GM19351 (cell line): ENCODE measurements at regions not wholly inside any gene's neighbourhood (a gene's known extent, or its start where the extent isn't known, plus 50 kb on each side); places are given as distances from the start of the nearest gene placed in this dataset.

ENCODE experiments used
- ATAC-seq: cut with Tn5 transposase; IDR thresholded peaks from one replicate; pipeline ENCODE4 v1.9.1; 2021; ENCODE audit warnings: mild to moderate bottlenecking, moderate library complexity; ENCODE audit not compliant: unreplicated experiment

DNA sequence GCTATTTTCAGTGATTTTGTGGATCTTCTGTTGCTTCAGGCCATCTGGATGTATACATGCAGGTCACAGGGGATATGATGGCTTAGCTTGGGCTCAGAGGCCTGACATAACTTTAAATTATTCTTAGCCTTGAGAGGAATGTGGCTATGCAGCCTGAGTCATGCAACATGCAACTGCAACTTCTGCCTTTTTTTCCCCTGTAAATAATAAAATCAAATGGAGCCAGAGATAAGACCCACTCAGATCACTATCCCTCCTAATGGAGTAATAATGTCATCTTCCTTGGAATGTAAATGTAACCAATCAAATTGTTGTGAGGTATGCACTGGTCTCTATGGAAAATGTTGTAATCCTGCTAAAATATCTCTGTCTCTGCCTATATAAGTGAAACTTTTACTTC is 54.9 kb downstream of the MAGEB17 start:
- ATAC-seq: no peak

DNA sequence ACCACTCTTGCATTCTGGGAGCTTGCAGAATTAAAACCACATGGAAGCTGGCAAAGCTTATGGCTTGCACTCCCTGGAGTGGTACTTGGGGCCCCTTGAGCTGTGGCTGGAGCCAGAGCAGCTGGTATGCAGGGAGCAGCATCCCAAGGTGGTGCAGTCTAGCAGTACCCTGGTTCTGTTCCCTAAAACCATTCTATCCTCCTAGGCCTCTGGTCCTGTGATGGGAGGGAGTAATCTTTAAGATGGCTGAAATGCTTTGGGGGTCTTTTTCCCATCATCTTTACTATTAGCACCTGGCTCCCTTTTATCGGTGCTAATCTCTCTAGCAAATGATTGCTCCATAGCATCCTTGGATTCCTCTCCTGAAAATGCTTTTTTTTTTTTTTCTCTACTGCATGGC is 56.1 kb downstream of the MAGEB17 start:
- ATAC-seq: no peak

DNA sequence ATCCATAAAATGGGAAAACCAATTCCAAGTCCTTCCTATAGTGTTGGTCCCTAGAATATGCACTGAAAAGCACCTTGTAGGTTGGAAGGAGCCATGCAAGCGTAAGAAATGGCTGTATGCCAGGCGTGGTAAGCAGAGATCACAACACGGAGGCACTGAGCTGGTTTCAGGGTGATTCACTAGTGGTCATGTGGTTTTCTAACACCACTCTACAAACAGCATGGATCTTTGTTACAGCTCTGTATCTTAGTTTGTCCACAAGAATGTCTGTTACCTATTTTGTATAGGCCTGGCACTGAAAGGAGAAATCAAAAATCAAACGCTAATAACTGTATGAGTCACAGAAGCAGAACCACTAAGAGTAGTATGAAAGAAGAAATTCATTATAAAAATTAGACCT is 71.9 kb downstream of the MAGEB17 start:
- peak; percentile 93 for ATAC-seq

DNA sequence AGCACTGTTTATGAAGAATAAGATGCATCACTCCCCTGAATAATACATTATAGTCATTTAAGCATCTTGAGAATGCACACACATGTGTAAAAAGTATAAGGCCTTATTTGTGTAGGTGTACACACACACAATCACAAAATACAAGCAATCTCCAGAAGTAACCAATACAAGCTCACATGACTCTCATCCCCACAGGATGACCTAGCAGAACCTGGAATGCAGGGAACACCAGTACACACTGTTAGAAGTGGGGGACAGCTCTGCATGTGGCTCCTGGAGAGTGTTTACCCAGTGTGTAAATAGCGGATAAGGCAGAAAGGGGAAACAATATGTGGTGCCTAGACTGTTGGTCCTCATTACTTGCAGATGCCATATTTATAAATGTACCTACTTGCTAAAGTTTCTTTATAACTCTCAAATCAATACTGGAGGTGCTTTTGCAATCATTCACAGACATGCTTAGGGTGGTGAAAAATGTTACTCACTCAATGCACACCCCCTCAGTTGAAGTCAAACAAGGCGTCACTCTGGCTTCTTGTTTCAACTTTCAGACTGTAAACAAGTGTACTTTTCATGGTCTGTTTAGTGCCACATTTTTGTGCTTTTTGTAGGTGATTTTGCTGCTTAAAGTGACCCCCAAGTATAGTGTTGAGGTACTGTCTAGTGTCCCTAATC is 73.1 kb downstream of the MAGEB17 start:
- ATAC-seq: no peak

DNA sequence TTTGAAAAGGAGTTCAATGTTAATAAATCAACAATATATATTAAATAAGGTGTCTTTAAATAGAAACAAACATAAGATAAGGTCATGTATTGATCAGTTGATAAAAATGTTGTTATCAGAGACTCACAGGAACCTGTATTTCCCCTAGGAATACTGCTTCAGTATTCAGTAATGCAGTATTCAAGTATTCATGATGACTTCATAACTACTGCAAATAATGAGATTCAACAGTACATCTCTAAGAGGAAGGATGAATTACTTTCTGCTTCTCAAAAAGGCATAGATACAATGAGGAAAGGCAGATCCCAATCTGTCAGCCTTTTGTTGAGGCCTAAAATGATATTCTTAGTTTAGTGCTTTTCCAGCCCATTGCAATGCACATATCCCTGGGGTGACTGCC is 73.7 kb downstream of the MAGEB17 start:
- ATAC-seq: no peak

DNA sequence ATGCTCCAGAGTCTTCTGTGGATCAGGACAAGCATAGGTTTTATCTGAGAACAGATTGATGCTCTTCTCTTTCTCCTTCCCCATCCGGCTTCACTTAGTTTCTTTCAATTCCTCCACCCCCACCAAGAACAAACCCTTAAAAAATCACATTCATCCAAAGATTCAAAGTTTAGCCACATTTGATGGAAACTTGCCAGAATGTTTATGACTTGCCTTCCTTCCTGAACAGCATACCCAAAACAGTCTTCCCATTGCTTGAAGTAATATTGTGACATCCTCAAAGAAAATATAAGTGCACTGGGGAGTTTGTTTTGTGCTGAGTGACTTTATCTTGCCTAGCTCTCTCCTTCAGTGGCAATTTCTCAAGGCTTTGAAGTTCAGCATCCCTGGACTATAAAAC is 83.0 kb downstream of the MAGEB17 start:
- no peak for ATAC-seq

DNA sequence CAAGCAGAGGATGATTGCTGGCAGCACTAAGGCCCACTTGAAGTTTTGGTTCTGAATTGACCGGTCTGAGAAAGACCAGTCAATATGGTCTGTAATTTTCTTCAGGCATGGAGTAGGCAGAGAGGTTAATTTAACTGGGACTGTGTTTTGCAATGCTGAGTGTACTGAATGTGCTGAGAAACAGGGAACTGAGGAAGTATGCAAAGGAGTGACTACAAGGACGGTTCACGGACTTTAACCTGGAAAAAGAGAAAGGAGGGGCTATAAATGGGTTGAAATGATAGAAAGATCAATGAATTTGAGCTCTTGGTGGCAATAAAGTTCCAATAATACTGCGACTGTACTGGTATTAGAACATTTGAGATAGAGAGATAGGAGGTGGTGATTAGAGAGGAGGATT is 84.5 kb downstream of the MAGEB17 start:
- no peak for ATAC-seq

DNA sequence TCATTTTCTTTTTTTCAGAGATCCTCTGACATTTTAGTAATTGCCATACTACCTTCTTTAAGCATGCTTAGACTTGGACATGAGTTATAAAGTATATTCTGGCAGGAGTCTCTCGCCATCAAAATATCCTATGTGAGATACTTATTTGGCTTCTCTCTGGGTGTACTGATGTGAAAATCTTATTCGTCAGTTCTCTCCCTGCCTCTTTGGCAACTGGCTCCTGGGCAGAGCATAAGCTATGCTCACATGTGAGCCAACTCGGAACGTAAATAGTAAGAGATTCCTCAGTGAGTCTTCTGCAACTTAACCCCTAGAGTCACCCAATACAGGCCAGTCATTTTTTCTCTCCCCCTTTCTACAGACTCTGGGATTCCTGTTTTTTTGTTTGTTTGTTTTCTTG is 91.6 kb downstream of the MAGEB17 start:
- no peak for ATAC-seq

DNA sequence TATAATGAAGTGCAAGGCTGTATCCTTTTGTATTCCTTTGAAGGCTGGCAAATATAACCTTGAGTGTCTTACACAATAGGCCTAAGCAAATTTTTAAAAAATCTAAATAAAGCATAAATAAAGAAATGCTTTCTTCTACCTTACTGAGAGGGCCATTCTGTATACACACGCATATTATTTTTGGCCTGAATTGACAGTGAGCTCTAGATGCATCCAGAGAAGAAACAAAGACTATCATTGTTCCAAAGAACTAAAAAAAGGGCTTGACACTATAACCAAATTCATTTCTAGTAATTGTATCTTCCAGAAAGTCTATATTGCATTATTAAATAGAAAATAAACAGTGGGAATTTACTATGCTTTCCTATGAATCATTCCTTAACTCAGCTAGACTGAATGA is 100.2 kb downstream of the MAGEB17 start:
- ATAC-seq: no peak

DNA sequence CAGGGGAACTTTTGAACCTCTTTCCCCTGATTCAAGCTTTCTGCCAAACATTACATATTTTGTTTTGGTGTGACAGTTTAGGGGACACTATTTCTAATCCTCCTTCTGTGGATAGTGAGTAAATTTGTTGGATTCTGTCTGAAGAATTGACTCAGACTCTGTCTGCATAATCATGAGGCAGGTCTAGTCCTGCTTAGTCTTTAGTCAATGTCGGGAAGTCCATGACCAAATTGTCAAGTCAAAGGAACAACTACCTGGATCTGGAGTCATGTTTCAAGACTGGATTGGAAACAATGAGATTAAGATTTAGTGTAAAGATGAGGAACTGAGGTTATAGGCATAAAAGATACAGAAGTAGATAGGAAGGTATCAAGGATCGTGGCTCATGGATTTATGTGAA is 100.9 kb downstream of the MAGEB17 start:
- ATAC-seq: no peak

DNA sequence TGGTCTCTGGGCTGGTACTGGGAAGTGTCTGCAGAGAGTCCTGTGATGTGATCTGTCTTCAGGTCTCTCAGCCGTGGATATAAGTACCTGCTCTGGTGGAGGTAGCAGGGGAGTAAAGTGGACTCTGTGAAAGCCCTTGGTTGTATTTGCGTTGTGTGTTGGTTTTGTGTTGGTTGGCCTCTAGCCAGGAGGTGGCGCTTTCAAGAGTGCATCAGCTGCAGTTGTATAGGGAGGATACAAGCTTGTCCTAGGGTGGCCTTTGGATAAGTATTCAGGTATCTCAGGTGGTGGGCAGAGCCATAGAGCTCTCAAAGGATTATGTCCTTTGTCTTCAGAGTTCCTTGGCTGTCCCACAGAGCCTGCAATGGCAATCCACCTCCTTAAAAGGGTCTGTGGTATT is 111.6 kb downstream of the MAGEB17 start:
- no peak for ATAC-seq

DNA sequence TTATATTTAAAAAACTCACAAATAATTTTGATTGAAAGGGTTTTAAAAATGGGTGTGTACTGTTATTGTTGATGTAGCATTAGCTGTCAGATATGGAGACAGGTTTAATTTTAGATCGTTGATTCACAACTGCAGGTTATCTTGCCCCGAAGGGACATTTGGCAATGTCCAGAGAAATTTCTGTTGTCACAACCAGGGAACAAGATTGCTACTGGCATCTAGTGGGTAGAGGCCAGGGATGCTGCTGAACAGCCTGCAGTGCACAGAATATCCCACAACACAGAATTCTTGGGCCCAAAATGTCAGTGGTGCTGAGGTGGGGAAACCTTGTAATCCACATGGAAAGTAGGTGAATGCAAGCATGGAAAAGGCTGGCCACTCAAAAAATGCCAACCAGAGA is 114.9 kb downstream of the MAGEB17 start:
- no peak for ATAC-seq

DNA sequence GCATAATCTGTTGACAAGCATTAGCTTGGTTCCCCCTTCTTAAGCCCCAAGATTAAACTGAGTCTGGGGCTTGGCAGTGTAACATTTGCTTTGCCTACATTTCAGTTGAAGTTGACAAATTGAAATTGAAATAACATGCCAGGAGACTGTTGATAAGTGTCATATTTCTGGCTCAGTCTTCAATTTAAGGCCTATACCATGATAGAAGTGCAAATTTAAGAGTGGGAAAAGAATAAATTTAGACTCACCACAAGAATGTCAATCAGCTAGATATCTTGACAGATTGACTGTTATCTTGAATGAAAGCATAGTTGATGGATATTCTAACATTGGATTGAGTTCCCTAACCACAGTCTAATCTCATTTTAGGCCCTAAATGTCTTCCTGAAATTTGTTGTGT is 117.6 kb downstream of the MAGEB17 start:
- no peak for ATAC-seq

DNA sequence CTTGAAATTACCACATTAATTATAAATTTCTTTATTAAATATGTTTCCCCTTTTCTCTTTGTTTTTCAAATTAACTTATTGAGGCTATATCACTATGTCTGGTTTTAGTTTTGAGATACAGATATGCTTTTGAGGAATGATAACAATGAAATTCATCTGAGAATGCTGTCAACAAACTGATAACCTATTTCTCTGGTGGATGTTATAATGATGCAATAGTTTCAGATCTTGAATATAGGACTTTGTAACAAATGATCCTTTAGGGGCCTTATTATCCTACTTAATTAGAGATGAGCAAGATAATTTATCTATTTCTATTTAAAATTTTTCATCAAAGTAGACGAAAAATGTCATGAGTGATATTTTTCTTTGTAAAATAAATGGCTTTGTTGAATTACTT is 123.7 kb downstream of the MAGEB17 start:
- ATAC-seq: no peak

DNA sequence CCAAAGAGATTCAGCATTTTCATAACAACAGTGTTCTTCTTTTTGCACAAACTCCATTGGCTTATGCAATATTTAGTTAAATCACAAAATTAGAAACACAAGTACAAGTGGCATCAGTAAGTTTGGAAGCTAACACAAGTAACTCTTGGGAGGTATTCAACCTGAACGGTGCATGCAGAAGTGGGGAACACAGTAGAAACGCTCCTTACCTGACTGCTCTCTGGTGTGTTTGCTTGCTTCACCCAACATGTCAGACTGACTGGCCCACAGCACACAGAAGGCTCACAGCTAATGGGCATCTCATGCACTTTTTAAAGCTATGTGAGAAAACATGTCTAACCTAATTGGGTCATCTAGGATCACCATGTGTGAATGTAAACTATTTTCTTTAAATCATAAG is 133.6 kb downstream of the MAGEB17 start:
- no peak for ATAC-seq

DNA sequence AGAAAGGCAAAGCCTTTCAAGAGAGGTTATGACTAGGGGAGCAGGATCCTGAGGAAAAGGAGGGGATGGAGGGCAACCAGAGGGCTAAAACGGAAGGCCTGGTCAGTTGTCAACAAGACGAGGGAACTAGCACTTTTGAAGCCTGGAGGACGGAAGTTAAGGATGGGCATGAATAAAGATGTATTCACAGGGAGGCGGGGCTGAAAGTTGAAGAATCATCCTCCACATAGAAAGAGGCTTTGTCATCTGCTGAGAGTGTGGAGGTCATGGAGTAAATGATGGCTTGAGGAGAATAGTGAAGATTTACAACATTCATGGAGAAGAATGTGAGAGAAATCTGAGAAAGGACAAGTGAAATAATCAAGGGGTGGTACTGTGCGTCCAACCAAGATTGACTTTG is 137.5 kb downstream of the MAGEB17 start:
- ATAC-seq: no peak

DNA sequence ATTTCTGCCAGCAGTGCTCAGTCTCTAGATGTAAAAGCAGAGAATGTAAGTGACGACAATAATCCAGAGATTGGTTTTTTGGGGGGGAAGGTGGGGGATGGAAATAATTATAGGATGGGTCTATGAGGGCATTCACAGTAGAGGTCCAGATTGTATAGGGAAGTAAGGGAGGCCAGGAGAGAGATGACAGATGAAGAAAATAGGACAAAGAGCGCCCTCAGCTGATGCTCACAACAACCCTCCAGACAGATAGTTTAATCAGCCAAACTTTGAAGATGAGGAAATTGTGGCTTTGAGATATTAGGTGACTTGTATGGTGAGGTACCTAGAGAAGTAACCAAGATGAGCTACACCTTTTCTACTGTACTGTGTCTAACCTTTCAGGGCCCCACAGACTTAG is 137.9 kb downstream of the MAGEB17 start:
- no peak for ATAC-seq

DNA sequence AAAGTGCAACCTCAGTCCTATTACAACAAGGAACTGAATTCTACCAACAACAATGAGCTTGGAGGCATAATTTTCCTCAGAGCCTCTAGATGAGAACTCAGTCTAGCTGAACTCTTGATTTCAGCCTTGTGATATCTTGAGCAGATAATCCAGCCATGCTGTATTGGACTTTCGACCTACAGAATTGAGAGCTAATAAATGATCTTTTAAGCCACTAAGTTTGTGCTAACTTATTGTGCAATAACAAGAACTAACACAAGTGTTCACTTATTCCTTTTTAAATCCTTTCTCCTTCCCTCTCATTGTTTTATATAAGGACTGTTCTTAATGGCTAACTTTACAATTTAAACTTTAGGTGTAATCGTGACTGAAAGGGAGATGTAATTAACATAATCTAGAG is 140.7 kb downstream of the MAGEB17 start:
- ATAC-seq: no peak

DNA sequence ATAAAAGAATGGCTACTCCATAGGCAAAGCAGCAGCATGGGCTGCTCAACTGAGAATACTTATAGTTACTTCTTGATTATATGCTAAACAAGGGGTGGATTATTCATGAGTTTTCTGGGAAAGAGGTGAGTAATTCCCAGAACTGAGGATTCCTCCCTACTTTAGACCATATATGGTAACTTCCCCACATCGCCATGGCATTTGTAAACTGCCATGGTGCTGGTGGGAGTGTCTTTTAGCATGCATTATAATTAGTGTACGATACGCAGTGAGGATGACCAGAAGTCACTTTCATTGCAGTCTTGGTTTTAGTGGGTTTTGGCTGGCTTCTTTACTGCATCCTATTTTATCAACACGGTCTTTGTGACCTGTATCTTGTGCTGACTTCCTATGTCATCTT is 141.5 kb downstream of the MAGEB17 start:
- ATAC-seq: no peak

DNA sequence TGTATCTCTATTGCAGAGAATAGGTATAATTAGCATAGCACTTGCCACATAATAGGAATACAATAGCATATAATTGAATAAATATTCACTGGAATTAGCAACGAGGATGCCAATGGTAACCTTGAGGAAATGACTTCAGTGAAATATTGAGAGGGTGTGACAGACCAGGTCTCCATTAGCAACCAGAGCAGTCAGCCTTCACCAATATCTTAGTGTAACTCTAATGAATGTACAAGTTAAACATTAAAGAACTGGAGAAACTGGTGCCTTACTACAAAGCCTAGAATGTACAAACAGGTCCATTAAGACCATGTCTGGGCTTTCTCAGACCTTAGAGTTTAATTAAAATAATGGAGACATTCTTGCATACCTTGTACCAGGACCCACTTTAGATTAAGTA is 143.0 kb downstream of the MAGEB17 start:
- no peak for ATAC-seq

DNA sequence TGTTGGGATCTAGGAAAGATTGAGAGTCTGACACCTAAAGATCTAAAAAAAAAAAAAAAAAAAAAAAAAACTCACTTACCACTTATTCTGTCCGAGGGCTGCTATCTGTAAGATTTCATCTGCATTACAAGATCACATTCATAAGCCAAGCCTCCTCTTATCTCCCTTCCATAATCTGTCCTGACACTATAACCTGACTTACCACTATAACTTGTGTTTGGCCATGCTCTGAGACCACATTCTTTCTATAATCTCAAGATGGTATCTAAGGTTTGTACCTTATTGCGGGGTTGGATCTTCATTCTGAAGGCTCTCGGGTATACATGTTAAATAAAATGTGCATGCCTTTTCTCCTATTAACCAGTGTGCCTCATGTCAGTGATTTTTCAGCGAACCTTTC is 144.4 kb downstream of the MAGEB17 start:
- ATAC-seq: no peak

DNA sequence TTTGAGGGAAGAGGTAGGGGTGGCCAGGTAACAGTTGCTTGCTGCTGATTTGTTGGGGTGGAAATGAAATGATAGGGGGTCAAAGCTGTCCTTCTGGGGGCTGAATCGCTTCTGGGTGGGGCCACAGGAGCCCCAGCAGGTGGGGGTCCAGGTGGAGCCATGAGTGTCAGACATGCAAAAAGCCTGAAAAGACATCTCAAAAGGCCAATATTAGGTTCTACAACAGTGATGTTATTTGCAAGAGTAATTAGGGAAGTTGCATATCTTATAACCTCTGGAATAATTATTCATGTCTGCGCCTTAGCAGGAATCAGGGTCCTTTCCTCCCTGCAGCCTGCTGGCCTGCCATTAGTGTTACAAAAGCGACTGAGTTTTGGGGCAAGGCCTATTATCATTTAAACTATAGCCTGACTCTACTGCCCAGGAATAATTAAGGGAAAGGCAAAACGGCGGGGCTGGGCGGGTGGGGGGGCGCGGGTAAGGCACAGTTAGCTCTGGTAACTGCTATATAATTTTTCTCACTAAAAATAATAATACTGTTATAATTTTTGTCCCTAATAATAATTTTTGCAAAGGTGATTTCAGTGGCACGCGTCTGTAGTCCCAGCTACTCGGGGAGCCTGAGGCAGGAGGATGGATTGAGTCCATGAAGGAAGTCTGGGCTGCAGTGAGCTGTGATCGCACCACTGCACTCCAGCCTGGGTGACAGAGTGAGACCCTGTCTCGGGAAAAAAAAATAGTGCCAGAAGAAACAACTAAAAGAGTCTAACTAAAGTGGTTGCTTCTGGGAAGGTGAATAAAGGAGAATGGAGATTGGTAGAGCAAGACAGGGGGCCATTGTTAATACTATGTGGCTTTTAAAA is 145.7 kb downstream of the MAGEB17 start:
- no peak for ATAC-seq

DNA sequence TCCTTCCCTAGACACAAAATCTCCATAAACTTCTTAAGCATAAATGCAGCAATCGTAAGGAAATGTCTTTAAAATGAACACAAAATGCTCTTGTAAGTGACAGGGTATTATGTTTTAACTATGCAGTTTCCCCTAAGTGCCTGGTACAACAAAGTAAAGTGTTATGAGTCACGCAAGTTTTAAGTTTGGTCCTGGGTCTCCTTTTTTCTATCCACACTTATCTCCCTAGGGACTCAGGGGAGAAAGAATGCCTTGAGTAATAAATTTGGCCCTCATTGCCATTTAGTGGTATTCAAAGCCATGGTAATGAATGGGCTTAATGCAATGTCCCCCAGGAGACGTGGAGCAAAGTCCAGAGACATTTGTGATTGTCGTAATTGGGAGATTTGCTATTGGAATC is 149.1 kb downstream of the MAGEB17 start:
- no peak for ATAC-seq
